Uterus (tissue), 2 donors: ENCODE measurements at regions not wholly inside any gene's neighbourhood (a gene's known extent, or its start where the extent isn't known, plus 50 kb on each side); places are given as distances from the start of the nearest gene placed in this dataset.

ENCODE experiments used
- POLR2A ChIP-seq, 2 donors: fragments of 450-650 bp; IDR thresholded peaks; one replicate each; pipeline ENCODE4 v1.6.1; 2016; ENCODE audit warnings: antibody characterized with exemption in 2 of 2, mild to moderate bottlenecking in 1 of 2, moderate library complexity in 1 of 2
- TF ChIP-seq, protein P1 (sequence below), 4 experiments: fragments of 200-600 bp in 2 of 4; fragments of 450-650 bp in 2 of 4; sonication (generic) in 2 of 4; IDR thresholded peaks; one replicate each; pipeline ENCODE4 v1.5.1; 2016 to 2019; ENCODE audit warnings: antibody characterized with exemption in 4 of 4, mild to moderate bottlenecking in 2 of 4, moderate library complexity in 1 of 4

DNA sequence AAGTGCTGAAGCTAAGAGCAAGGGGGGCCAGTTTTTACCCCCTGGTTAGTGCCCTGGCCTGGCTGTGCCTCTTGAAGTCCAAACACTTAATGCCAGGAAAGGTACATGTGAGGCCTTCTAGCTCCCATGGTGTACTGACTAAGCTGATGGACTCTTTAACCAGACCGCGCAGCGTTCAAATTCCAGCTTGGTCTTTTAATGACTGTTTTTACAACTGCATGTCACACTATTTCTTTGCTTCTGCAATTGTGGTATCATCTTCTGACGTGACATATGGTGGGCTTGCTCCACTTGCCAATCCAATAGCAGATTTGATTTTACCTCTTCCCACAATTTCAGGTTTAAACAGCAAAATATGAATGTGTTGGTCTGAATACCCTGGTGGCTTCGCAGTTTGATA, 197.3 kb downstream of the HUNK start:
- TF ChIP-seq, protein P1, sequence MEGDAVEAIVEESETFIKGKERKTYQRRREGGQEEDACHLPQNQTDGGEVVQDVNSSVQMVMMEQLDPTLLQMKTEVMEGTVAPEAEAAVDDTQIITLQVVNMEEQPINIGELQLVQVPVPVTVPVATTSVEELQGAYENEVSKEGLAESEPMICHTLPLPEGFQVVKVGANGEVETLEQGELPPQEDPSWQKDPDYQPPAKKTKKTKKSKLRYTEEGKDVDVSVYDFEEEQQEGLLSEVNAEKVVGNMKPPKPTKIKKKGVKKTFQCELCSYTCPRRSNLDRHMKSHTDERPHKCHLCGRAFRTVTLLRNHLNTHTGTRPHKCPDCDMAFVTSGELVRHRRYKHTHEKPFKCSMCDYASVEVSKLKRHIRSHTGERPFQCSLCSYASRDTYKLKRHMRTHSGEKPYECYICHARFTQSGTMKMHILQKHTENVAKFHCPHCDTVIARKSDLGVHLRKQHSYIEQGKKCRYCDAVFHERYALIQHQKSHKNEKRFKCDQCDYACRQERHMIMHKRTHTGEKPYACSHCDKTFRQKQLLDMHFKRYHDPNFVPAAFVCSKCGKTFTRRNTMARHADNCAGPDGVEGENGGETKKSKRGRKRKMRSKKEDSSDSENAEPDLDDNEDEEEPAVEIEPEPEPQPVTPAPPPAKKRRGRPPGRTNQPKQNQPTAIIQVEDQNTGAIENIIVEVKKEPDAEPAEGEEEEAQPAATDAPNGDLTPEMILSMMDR (IDR thresholded peaks at IDR 0.05) = no peak
- TF ChIP-seq POLR2A (IDR thresholded peaks at IDR 0.05) = no peak
